T-cell (primary cell): ENCODE measurements at regions not wholly inside any gene's neighbourhood (a gene's known extent, or its start where the extent isn't known, plus 50 kb on each side); places are given as distances from the start of the nearest gene placed in this dataset.

Source experiments
- ATAC-seq, 4 experiments: fragments of 200-7000 bp in 3 of 4; fragments of 150-1000 bp in 1 of 4; cut with Tn5 transposase; replicated peaks in 1 of 4; 1 replicate in 3 of 4; 2 replicates in 1 of 4; pipeline ENCODE4 v1.10.0; 2021; ENCODE audit warnings: moderate library complexity in 3 of 4, mild to moderate bottlenecking in 2 of 4, moderate number of reproducible peaks in 1 of 4
- CTCF ChIA-PET, 2 donors: fragments of 300-600 bp; sonication (Branson Sonifier 250); formaldehyde crosslinking; loops; one replicate each; lab custom pipeline; 2022; ENCODE audit warnings: antibody characterized with exemption in 2 of 2; lab: Charles Lee
- POLR2A ChIA-PET, 2 donors: fragments of 300-600 bp; sonication (Branson Sonifier 250); formaldehyde crosslinking; loops; one replicate each; lab custom pipeline; 2022; ENCODE audit warnings: antibody characterized with exemption in 2 of 2; lab: Charles Lee
- DNase-seq, 35 experiments: peaks; one replicate each; pipeline versions ENCODE4 v3.0.0 to v3.0.0-alpha.2; 2013 to 2023
- H3K27ac ChIP-seq: one replicate; pipeline ENCODE4 v1.5.1; 2013; ENCODE audit warnings: low read length
- H3K27me3 ChIP-seq, 2 experiments: replicated peaks in 1 of 2; 1 replicate in 1 of 2; 2 replicates in 1 of 2; pipeline versions ENCODE4 v1.6.1 to v1.7.0; 2013; ENCODE audit warnings: low read length in 1 of 2, mixed read lengths in 1 of 2; ENCODE audit not compliant: control insufficient read depth in 2 of 2, insufficient read depth in 2 of 2; ENCODE audit errors: extremely low read depth in 1 of 2
- H3K36me3 ChIP-seq, 2 donors: 1 replicate in 1 of 2; 2 replicates in 1 of 2; pipeline versions ENCODE4 v1.6.1 to v1.7.0; 2013; ENCODE audit warnings: low read length in 1 of 2; ENCODE audit not compliant: control insufficient read depth in 2 of 2, insufficient read depth in 1 of 2; ENCODE audit errors: extremely low read depth in 1 of 2
- H3K4me1 ChIP-seq, 2 experiments: 1 replicate in 1 of 2; 2 replicates in 1 of 2; pipeline versions ENCODE4 v1.6.1 to v1.7.0; 2013; ENCODE audit warnings: low read length in 2 of 2, mixed read lengths in 1 of 2; ENCODE audit not compliant: insufficient read depth in 2 of 2, control insufficient read depth in 1 of 2; ENCODE audit errors: extremely low read depth in 1 of 2
- H3K4me3 ChIP-seq, 2 donors: 1 replicate in 1 of 2; 2 replicates in 1 of 2; pipeline versions ENCODE4 v1.5.1 to v1.7.0; 2013; ENCODE audit warnings: mild to moderate bottlenecking in 2 of 2, low read length in 1 of 2, moderate library complexity in 1 of 2; ENCODE audit not compliant: control insufficient read depth in 1 of 2; ENCODE audit errors: extremely low read depth in 1 of 2
- H3K9me3 ChIP-seq: 2 replicates; pipeline ENCODE4 v1.7.0; 2013
- H3K27ac Mint-ChIP-seq, 2 donors: one replicate each; pipeline ENCODE4 v1.8.0; 2020 to 2021; ENCODE audit warnings: mild to moderate bottlenecking in 2 of 2, mixed read lengths in 2 of 2
- H3K27me3 Mint-ChIP-seq, 2 donors: one replicate each; pipeline ENCODE4 v1.8.0; 2021 to 2022; ENCODE audit warnings: mixed read lengths in 2 of 2
- H3K36me3 Mint-ChIP-seq: one replicate; pipeline ENCODE4 v1.8.0; 2021; ENCODE audit warnings: mixed read lengths
- H3K4me1 Mint-ChIP-seq, 3 donors: one replicate each; pipeline ENCODE4 v1.8.0; 2020 to 2022; ENCODE audit warnings: mixed read lengths in 3 of 3, mild to moderate bottlenecking in 1 of 3
- H3K4me3 Mint-ChIP-seq, 3 donors: one replicate each; pipeline ENCODE4 v1.8.0; 2020 to 2022; ENCODE audit warnings: mild to moderate bottlenecking in 3 of 3, mixed read lengths in 3 of 3, moderate library complexity in 3 of 3
- H3K9me3 Mint-ChIP-seq, 3 donors: one replicate each; pipeline ENCODE4 v1.8.0; 2020 to 2022; ENCODE audit warnings: mixed read lengths in 3 of 3
- WGBS: methylation state at CpG from one replicate; pipeline ENCODE4 v1.1.5; 2013; ENCODE audit warnings: missing lambda C conversion rate; ENCODE audit not compliant: insufficient coverage; 5-methylcytosine and 5-hydroxymethylcytosine counted together

DNA sequence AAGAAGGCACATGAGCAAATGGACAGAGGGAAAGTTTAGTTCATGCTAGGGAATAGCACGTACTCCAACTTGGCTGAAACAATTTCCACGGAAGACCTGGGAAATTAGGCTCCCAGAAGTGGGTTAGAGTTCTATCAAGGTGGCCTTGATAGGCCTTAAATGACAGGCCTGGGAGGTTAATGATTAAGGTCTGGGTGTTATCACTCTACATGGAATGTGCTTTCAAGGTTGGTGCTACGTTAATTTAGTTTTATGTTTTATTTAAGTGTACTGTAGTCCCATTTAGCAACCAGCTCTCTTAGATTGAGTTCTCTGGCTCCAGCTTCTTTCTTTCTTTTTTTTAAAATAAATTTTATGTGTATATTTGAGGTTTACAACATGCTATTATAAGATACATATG, 121.4 kb upstream of the MEF2C start:
- Histone ChIP-seq H3K9me3 (no peaks in the 10 kb centered on the region), H3K36me3 (no peaks in the 10 kb centered on the region), H3K4me3 (no peak overlapping the region), H3K4me1 (no peaks in the 10 kb centered on the region), H3K27me3 (no peaks in the 10 kb centered on the region), H3K27ac (no peak overlapping the region)
- H3K4me1 Mint-ChIP-seq = no peaks in the 10 kb centered on the region
- no peak overlapping the region for H3K4me3 Mint-ChIP-seq
- H3K36me3 Mint-ChIP-seq = no peaks in the 10 kb centered on the region
- no peak for ATAC-seq
- no peak for DNase-seq
- ChIA-PET POLR2A (no interaction called here), CTCF (no interaction called here)
- H3K27ac Mint-ChIP-seq = no peak overlapping the region
- 88% methylated on average over 2 of the region's 3 CpGs for WGBS
- no peaks in the 10 kb centered on the region for H3K27me3 Mint-ChIP-seq
- peaks cover 0 to 12% (median 0%) of the 10 kb centered on the region in 3 donors for H3K9me3 Mint-ChIP-seq

- Mint-ChIP-seq H3K27me3 (no peaks in the 10 kb centered on the region), H3K4me1 (no peaks in the 10 kb centered on the region), H3K4me3 (no peak overlapping the region), H3K27ac (no peak overlapping the region), H3K36me3 (no peaks in the 10 kb centered on the region), H3K9me3 (peaks cover 0 to 12% (median 0%) of the 10 kb centered on the region in 3 donors)
- DNase-seq (no peak), ATAC-seq (no peak)
- H3K36me3 ChIP-seq = no peaks in the 10 kb centered on the region
- no peaks in the 10 kb centered on the region for H3K9me3 ChIP-seq
- ChIA-PET CTCF (no interaction called here), POLR2A (no interaction called here)
- 98% methylated on average over 24 of the region's 47 CpGs for WGBS
- no peaks in the 10 kb centered on the region for H3K4me1 ChIP-seq
- no peak overlapping the region for H3K27ac ChIP-seq
- no peak overlapping the region for H3K4me3 ChIP-seq
- H3K27me3 ChIP-seq = no peaks in the 10 kb centered on the region
Observed at GRCh38 chr5:89003563-89004036, 120.6 kb upstream of the MEF2C start.

GRCh38 chr5:88999853-89000252, 116.9 kb upstream of the MEF2C start:
- peaks cover 0 to 12% (median 0%) of the 10 kb centered on the region in 3 donors for H3K9me3 Mint-ChIP-seq
- no peak overlapping the region for H3K4me3 Mint-ChIP-seq
- no peak overlapping the region for H3K4me3 ChIP-seq
- CTCF ChIA-PET = no interaction called here
- no peaks in the 10 kb centered on the region for H3K27me3 Mint-ChIP-seq
- no peaks in the 10 kb centered on the region for H3K4me1 ChIP-seq
- no peaks in the 10 kb centered on the region for H3K9me3 ChIP-seq
- no peak overlapping the region for H3K27ac Mint-ChIP-seq
- H3K27ac ChIP-seq = no peak overlapping the region
- H3K36me3 Mint-ChIP-seq = no peaks in the 10 kb centered on the region
- no peaks in the 10 kb centered on the region for H3K27me3 ChIP-seq
- no peaks in the 10 kb centered on the region for H3K36me3 ChIP-seq
- H3K4me1 Mint-ChIP-seq = no peaks in the 10 kb centered on the region
- POLR2A ChIA-PET = no interaction called here
- DNase-seq = no peak
- ATAC-seq = no peak

DNA sequence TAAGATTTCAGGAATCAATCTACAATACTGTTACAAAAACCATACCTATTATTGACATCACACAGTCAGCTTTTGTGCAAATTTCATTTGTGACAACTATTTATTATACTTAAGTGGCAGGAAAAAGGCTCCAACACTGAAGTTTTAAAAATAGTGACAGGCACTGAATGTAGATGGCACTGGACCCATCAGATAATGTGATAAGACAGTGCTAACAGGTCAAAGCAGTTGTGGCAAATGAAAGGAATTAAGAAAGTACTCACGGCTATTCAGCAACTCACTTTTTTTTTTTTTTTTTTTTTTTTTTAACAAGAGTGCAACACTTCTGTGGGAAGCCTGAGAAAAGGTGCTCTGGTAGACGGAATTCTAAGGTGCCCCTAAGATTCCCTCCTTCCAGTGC, 115.0 kb upstream of the MEF2C start:
- no peaks in the 10 kb centered on the region for H3K4me1 ChIP-seq
- H3K36me3 ChIP-seq = no peaks in the 10 kb centered on the region
- POLR2A ChIA-PET = no interaction called here
- no peaks in the 10 kb centered on the region for H3K27me3 Mint-ChIP-seq
- H3K4me3 ChIP-seq = no peak overlapping the region
- WGBS = no CpG with 5 or more reads among the region's 2 CpGs
- no peak overlapping the region for H3K4me3 Mint-ChIP-seq
- peaks cover 0 to 11% (median 0%) of the 10 kb centered on the region in 3 donors for H3K9me3 Mint-ChIP-seq
- no peaks in the 10 kb centered on the region for H3K36me3 Mint-ChIP-seq
- CTCF ChIA-PET = no interaction called here
- H3K27ac Mint-ChIP-seq = no peak overlapping the region
- no peaks in the 10 kb centered on the region for H3K27me3 ChIP-seq
- ATAC-seq (no peak), DNase-seq (no peak)
- H3K27ac ChIP-seq = no peak overlapping the region
- no peaks in the 10 kb centered on the region for H3K4me1 Mint-ChIP-seq
- H3K9me3 ChIP-seq = no peaks in the 10 kb centered on the region

- Histone ChIP-seq H3K27me3 (no peaks in the 10 kb centered on the region), H3K36me3 (no peaks in the 10 kb centered on the region), H3K9me3 (no peaks in the 10 kb centered on the region), H3K4me1 (no peaks in the 10 kb centered on the region), H3K4me3 (no peak overlapping the region), H3K27ac (no peak overlapping the region)
- peaks cover 0 to 3% (median 2%) of the 10 kb centered on the region in 3 donors for H3K9me3 Mint-ChIP-seq
- 60% methylated on average over 1 of the region's 1 CpG for WGBS
- no peaks in the 10 kb centered on the region for H3K36me3 Mint-ChIP-seq
- DNase-seq (no peak), ATAC-seq (no peak)
- ChIA-PET CTCF (no interaction called here), POLR2A (no interaction called here)
- H3K27ac Mint-ChIP-seq = no peak overlapping the region
- no peak overlapping the region for H3K4me3 Mint-ChIP-seq
- H3K4me1 Mint-ChIP-seq = peaks cover 0 to 5% (median 0%) of the 10 kb centered on the region in 3 donors
- no peaks in the 10 kb centered on the region for H3K27me3 Mint-ChIP-seq
Observed at GRCh38 chr5:88984040-88984439, 101.1 kb upstream of the MEF2C start.

- Histone ChIP-seq H3K9me3 (no peaks in the 10 kb centered on the region), H3K4me3 (no peak overlapping the region), H3K36me3 (no peaks in the 10 kb centered on the region), H3K27ac (no peak overlapping the region), H3K27me3 (no peaks in the 10 kb centered on the region), H3K4me1 (no peaks in the 10 kb centered on the region)
- ChIA-PET CTCF (no interaction called here), POLR2A (no interaction called here)
- Mint-ChIP-seq H3K4me1 (peaks cover 0 to 5% (median 0%) of the 10 kb centered on the region in 3 donors), H3K36me3 (no peaks in the 10 kb centered on the region), H3K27me3 (no peaks in the 10 kb centered on the region), H3K9me3 (no peaks in the 10 kb centered on the region), H3K4me3 (no peak overlapping the region), H3K27ac (no peak overlapping the region)
- DNase-seq = no peak
- 88% methylated on average over 1 of the region's 3 CpGs for WGBS
- ATAC-seq = no peak
Observed at GRCh38 chr5:88979726-88980125, 96.7 kb upstream of the MEF2C start.

- Mint-ChIP-seq H3K9me3 (no peaks in the 10 kb centered on the region), H3K27me3 (no peaks in the 10 kb centered on the region), H3K36me3 (no peaks in the 10 kb centered on the region), H3K4me3 (no peak overlapping the region), H3K27ac (no peak overlapping the region), H3K4me1 (peaks cover 0 to 5% (median 0%) of the 10 kb centered on the region in 3 donors)
- Histone ChIP-seq H3K4me1 (no peaks in the 10 kb centered on the region), H3K4me3 (no peak overlapping the region), H3K36me3 (no peaks in the 10 kb centered on the region), H3K9me3 (no peaks in the 10 kb centered on the region), H3K27me3 (no peaks in the 10 kb centered on the region), H3K27ac (no peak overlapping the region)
- CTCF ChIA-PET = no interaction called here
- WGBS = no CpG with 5 or more reads among the region's 3 CpGs
- POLR2A ChIA-PET = no interaction called here
- no peak for ATAC-seq
- DNase-seq = no peak
Observed at GRCh38 chr5:88979244-88979643, 96.3 kb upstream of the MEF2C start.
